H9 (cell line): ENCODE measurements at regions not wholly inside any gene's neighbourhood (a gene's known extent, or its start where the extent isn't known, plus 50 kb on each side); places are given as distances from the start of the nearest gene placed in this dataset.

Experiments
- DNase-seq: peaks from one replicate; pipeline ENCODE4 v3.0.0-alpha.2; 2017
- H2AFZ ChIP-seq: one replicate; pipeline ENCODE4 v1.6.1; 2013; ENCODE audit warnings: mild to moderate bottlenecking, low read length, control low read depth, moderate library complexity
- H2AK5ac ChIP-seq: 2 replicates; pipeline ENCODE4 v1.6.1; 2013; ENCODE audit warnings: low read length, control low read depth, mixed read lengths; ENCODE audit not compliant: insufficient read length
- H2BK120ac ChIP-seq: one replicate; pipeline ENCODE4 v1.6.1; 2013; ENCODE audit warnings: low read depth, mild to moderate bottlenecking, low read length, control low read depth, inconsistent platforms; ENCODE audit not compliant: poor library complexity, severe bottlenecking
- H2BK12ac ChIP-seq: 2 replicates; pipeline ENCODE4 v1.6.1; 2013; ENCODE audit warnings: low read length, control low read depth, mixed read lengths, low read depth; ENCODE audit not compliant: insufficient read length
- H2BK15ac ChIP-seq: 2 replicates; pipeline ENCODE4 v1.6.1; 2013; ENCODE audit warnings: low read depth, low read length, control low read depth
- H2BK20ac ChIP-seq: one replicate; pipeline ENCODE4 v1.6.1; 2013; ENCODE audit warnings: low read depth, mild to moderate bottlenecking, low read length, control low read depth, inconsistent platforms; ENCODE audit not compliant: poor library complexity, severe bottlenecking
- H2BK5ac ChIP-seq: 2 replicates; pipeline ENCODE4 v1.6.1; 2013; ENCODE audit warnings: low read length, control low read depth, mixed read lengths; ENCODE audit not compliant: insufficient read length
- H3K14ac ChIP-seq: 2 replicates; pipeline ENCODE4 v1.6.1; 2013; ENCODE audit warnings: low read length, control low read depth; ENCODE audit not compliant: insufficient read depth
- H3K18ac ChIP-seq: 2 replicates; pipeline ENCODE4 v1.6.1; 2013; ENCODE audit warnings: low read depth, mild to moderate bottlenecking, mixed read lengths, low read length, control low read depth; ENCODE audit not compliant: insufficient read length
- H3K23ac ChIP-seq: 2 replicates; pipeline ENCODE4 v1.6.1; 2013; ENCODE audit warnings: low read length, control low read depth, mixed read lengths, low read depth; ENCODE audit not compliant: insufficient read length
- H3K23me2 ChIP-seq: 2 replicates; pipeline ENCODE4 v1.6.1; 2013; ENCODE audit warnings: low read depth, mild to moderate bottlenecking, mixed read lengths, low read length, control low read depth; ENCODE audit not compliant: insufficient read length, poor library complexity, severe bottlenecking
- H3K27ac ChIP-seq: 2 replicates; pipeline ENCODE4 v1.5.1; 2013; ENCODE audit warnings: low read length, control low read depth, mixed read lengths, low read depth; ENCODE audit not compliant: insufficient read length
- H3K27me3 ChIP-seq: 2 replicates; pipeline ENCODE4 v1.6.1; 2013; ENCODE audit warnings: low read length, control low read depth, inconsistent platforms; ENCODE audit not compliant: insufficient read depth
- H3K4ac ChIP-seq: 2 replicates; pipeline ENCODE4 v1.6.1; 2013; ENCODE audit warnings: low read depth, mild to moderate bottlenecking, control low read depth, inconsistent platforms, low read length, moderate library complexity
- H3K4me1 ChIP-seq: 2 replicates; pipeline ENCODE4 v1.6.1; 2013; ENCODE audit warnings: low read length, control low read depth, inconsistent platforms; ENCODE audit not compliant: insufficient read depth
- H3K4me2 ChIP-seq: 2 replicates; pipeline ENCODE4 v1.6.1; 2013; ENCODE audit warnings: low read length, control low read depth, mixed read lengths; ENCODE audit not compliant: insufficient read length, insufficient read depth
- H3K56ac ChIP-seq: 2 replicates; pipeline ENCODE4 v1.6.1; 2013; ENCODE audit warnings: low read depth, mild to moderate bottlenecking, mixed read lengths, low read length, control low read depth; ENCODE audit not compliant: insufficient read length
- H3K79me1 ChIP-seq: 2 replicates; pipeline ENCODE4 v1.6.1; 2013; ENCODE audit warnings: low read depth, mild to moderate bottlenecking, moderate library complexity, low read length, control low read depth, inconsistent platforms; ENCODE audit not compliant: insufficient read depth, poor library complexity, severe bottlenecking
- H3K79me2 ChIP-seq: 2 replicates; pipeline ENCODE4 v1.6.1; 2013; ENCODE audit warnings: low read length, control low read depth, inconsistent platforms; ENCODE audit not compliant: insufficient read depth
- H3K9ac ChIP-seq: 2 replicates; pipeline ENCODE4 v1.6.1; 2013; ENCODE audit warnings: low read length, control low read depth, mixed read lengths; ENCODE audit not compliant: insufficient read length; ENCODE audit errors: extremely low read depth
- H3K9me3 ChIP-seq: one replicate; pipeline ENCODE4 v1.6.1; 2013; ENCODE audit warnings: low read depth, low read length, inconsistent platforms; ENCODE audit not compliant: control insufficient read depth
- H3T11ph ChIP-seq: one replicate; pipeline ENCODE4 v1.6.1; 2013; ENCODE audit warnings: mild to moderate bottlenecking, low read length, control low read depth, inconsistent platforms
- H4K20me1 ChIP-seq: one replicate; pipeline ENCODE4 v1.6.1; 2013; ENCODE audit not compliant: control insufficient read depth, insufficient read length, insufficient read depth
- H4K5ac ChIP-seq: 2 replicates; pipeline ENCODE4 v1.6.1; 2013; ENCODE audit warnings: low read depth, mild to moderate bottlenecking, mixed read lengths, low read length, control low read depth; ENCODE audit not compliant: insufficient read length
- H4K8ac ChIP-seq: replicated peaks from 2 replicates; pipeline ENCODE4 v1.6.1; 2013; ENCODE audit warnings: low read length, control low read depth, mixed read lengths, low read depth; ENCODE audit not compliant: insufficient read length
- H4K91ac ChIP-seq: 2 replicates; pipeline ENCODE4 v1.6.1; 2013; ENCODE audit warnings: low read depth, mild to moderate bottlenecking, moderate library complexity, mixed read lengths, low read length, control low read depth; ENCODE audit not compliant: insufficient read length
- H3K27ac Mint-ChIP-seq, 3 experiments: 2 replicates in 2 of 3; 3 replicates in 1 of 3; pipeline ENCODE4 v1.8.0; 2020 to 2021; ENCODE audit warnings: mixed read lengths in 3 of 3, mild to moderate bottlenecking in 1 of 3, moderate library complexity in 1 of 3
- H3K27me3 Mint-ChIP-seq: 2 replicates; pipeline ENCODE4 v1.8.0; 2021; ENCODE audit warnings: low read depth, mild to moderate bottlenecking, moderate library complexity, mixed read lengths
- H3K36me3 Mint-ChIP-seq, 3 experiments: 2 replicates in 2 of 3; 3 replicates in 1 of 3; pipeline ENCODE4 v1.8.0; 2020 to 2021; ENCODE audit warnings: low read depth in 3 of 3, mixed read lengths in 3 of 3; ENCODE audit not compliant: insufficient read depth in 1 of 3
- H3K4me1 Mint-ChIP-seq, 2 experiments: 2 replicates each; pipeline ENCODE4 v1.8.0; 2020; ENCODE audit warnings: mixed read lengths in 2 of 2
- H3K4me3 Mint-ChIP-seq, 2 experiments: 2 replicates in 1 of 2; 3 replicates in 1 of 2; pipeline ENCODE4 v1.8.0; 2020 to 2021; ENCODE audit warnings: mild to moderate bottlenecking in 2 of 2, mixed read lengths in 2 of 2, moderate library complexity in 1 of 2
- H3K9me3 Mint-ChIP-seq, 2 experiments: 2 replicates in 1 of 2; 3 replicates in 1 of 2; pipeline ENCODE4 v1.8.0; 2020; ENCODE audit warnings: mild to moderate bottlenecking in 2 of 2, mixed read lengths in 2 of 2, moderate library complexity in 1 of 2
- CTCF ChIP-seq: fragments of 200-600 bp; sonication (generic); conservative IDR thresholded peaks from 3 replicates; pipeline ENCODE4 v1.8.0; 2021; ENCODE audit warnings: antibody characterized with exemption, mild to moderate bottlenecking
- WGBS: extraction: QIAGEN DNeasy Blood & Tissue Kit; methylation state at CpG from one replicate; pipeline ENCODE4 v1.1.7; 2013; ENCODE audit warnings: missing lambda C conversion rate, low lambda C conversion rate, mixed read lengths; ENCODE audit not compliant: insufficient read length; ENCODE audit errors: extremely low coverage; 5-methylcytosine and 5-hydroxymethylcytosine counted together

GRCh38 chr11:91241226-91241625 lies 983.4 kb upstream of the FAT3 start:
- Mint-ChIP-seq H3K27ac (no peak overlapping the region), H3K4me3 (no peak overlapping the region), H3K36me3 (no peaks in the 10 kb centered on the region), H3K9me3 (no peaks in the 10 kb centered on the region), H3K4me1 (peaks cover 14 to 15% of the 10 kb centered on the region in 2 experiments), H3K27me3 (no peaks in the 10 kb centered on the region)
- Histone ChIP-seq H3K4me1 (0 out of 2 replicates have a peak, but pooled peaks cover 4% of the 10 kb centered on the region), H4K8ac (no peak overlapping the region), H3K56ac (no peak overlapping the region), H3K9ac (no peak overlapping the region), H3K4ac (no peak overlapping the region), H3K23ac (no peak overlapping the region), H2AFZ (no peak overlapping the region), H3K4me2 (no peak overlapping the region), H2BK20ac (no peak overlapping the region), H3K18ac (no peak overlapping the region), H3K79me2 (no peaks in the 10 kb centered on the region), H3T11ph (no peak overlapping the region), H3K79me1 (no peaks in the 10 kb centered on the region), H3K14ac (no peak overlapping the region), H2BK120ac (no peak overlapping the region), H4K91ac (no peak overlapping the region), H3K9me3 (no peaks in the 10 kb centered on the region), H3K27ac (no peak overlapping the region), H3K23me2 (no peaks in the 10 kb centered on the region), H4K5ac (no peak overlapping the region), H3K27me3 (no peaks in the 10 kb centered on the region), H2BK5ac (no peak overlapping the region), H2BK12ac (no peak overlapping the region), H2AK5ac (no peak overlapping the region), H4K20me1 (no peaks in the 10 kb centered on the region), H2BK15ac (no peak overlapping the region)
- TF ChIP-seq CTCF, result no peak
- no CpG with 5 or more reads among the region's 3 CpGs for WGBS
- no peak for DNase-seq
